NCI-H2196 treated with DMSO at 0.1 percent for 48 hours (cell line): ENCODE measurements at regions not wholly inside any gene's neighbourhood (a gene's known extent, or its start where the extent isn't known, plus 50 kb on each side); places are given as distances from the start of the nearest gene placed in this dataset.
"Not testable (repeated sequence)": the region's sequence is repeated elsewhere in the genome, so short reads cannot be mapped to it uniquely, and the experiment has no call there.

Source experiments
- DNase-seq: peaks from one replicate; lab custom pipeline; 2025; ENCODE audit not compliant: unreplicated experiment; lab: John Stamatoyannopoulos, UW

GRCh38 chr1:29569971-29570634 is 333.8 kb downstream of the PTPRU start:
- DNase-seq, result no peak

DNA sequence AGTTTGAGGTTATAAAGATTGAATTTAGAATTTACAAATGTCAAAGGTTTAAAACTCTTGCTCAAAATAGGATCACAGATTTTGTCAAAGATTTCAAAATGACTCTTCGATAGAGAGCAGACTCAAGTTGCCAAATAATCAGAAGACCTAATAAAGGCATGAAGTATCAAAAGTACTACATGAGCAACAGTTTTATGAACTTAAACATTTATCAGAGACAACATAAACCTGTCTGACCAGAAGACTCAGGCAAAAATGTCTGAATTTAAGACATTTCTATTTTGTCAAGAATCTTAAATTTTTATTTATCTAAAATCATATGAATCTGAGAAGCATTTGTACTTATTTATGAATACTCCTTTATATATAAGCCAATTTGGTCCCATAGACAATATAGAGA is 330.9 kb downstream of the PTPRU start:
- DNase-seq, result no peak

GRCh38 chr1:29565490-29565889 is 329.2 kb downstream of the PTPRU start:
- DNase-seq, result no peak

DNA sequence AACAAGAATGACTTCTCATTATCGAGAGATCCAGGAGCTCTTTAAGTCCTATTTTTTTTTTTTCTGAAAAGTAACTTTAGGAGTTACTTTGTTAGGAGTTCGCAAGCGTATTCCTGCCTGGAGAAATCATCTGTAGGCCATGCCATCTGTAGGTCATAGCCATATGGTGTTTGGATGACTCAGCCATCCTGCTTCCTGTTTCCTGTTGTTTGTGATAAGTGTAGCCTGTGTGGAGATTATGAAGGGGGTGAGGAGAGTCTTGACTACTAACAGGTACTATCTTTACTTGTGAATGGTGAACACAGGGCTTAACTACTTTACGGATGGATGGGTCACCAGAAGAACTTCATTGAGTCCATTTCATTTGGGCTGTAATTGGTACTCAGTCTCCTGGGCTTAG is 327.2 kb downstream of the PTPRU start:
- DNase-seq, result no peak

DNA sequence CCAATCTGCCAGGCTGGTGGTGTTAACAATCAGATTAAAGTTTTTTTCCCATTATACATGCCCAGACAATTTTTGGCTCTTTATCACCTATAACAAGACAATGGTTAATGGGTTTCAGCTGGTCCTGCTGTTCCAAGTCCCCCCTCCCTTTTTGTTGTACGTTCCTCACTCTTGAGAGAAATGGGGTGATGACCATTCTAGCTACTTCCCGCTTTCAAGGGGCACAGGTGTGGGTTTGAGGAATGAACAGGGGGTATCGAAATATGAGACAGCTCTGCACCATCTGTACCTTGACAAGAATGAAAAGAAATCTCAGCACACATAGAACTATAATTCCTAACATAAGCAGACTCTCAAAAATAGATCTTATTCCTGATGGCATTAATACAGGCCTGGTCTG is 326.8 kb downstream of the PTPRU start:
- no peak for DNase-seq

DNA sequence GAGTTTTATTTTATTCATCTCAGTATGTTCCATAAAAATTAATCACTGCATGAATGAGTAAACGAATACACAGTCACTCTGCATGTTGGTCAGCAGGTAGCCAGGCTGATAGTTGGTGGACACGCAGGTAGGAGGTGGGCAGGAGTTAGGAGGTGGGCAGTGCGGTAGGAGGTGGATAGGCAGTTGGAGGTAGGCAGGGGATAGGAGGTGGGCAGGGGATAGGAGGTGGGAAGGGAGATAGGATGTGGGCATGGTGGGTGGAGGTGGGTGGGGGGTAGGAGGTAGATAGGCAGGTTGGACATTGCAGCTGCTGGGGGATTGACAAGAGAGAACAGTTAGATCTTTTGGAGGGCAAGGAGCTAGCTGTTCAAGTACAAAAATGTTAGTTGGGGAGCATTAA is 322.7 kb downstream of the PTPRU start:
- DNase-seq, result no peak

DNA sequence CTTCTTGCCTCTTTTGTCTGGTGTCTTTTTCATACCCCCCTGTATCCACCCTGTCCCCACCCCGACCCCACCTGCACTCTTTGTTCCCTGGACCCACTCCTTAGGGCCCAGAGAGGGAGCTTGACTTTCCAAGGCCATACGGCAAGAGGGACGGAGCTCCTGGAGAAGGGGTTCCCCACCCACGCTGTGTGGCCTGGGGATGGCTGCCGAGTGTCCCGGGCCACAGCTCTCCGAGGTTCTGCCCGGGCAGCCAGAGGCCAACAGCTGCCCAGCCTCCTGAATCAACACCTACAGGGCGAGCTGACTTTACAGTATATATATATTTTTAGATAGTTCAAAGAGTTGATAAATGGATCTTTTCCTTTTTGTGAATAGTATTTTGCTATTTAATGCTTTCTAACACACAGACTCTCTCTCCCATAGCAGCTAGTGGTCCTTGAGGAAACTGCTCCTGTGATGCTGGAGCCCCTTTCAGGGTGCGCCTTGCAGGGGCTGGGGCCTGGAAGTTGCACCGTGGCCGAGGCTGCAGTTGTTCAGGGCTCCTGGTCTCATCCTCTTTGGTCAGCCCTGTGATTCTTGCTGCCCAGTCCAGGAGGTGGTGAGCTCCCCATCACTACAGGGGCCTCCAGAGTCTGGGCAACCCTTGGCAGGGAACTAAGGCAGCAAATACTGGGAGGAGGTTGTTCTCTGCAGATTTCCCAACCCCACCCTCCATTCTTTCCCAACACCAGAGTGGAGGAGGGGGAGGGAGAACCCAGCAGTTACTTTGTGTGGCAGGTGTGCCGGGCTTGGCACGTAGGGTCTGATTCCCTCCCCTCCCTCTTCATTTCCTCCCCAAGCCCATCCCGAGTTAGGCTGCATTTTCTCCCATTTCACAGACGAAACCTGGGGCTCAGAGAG is 321.6 kb downstream of the PTPRU start:
- no peak for DNase-seq

DNA sequence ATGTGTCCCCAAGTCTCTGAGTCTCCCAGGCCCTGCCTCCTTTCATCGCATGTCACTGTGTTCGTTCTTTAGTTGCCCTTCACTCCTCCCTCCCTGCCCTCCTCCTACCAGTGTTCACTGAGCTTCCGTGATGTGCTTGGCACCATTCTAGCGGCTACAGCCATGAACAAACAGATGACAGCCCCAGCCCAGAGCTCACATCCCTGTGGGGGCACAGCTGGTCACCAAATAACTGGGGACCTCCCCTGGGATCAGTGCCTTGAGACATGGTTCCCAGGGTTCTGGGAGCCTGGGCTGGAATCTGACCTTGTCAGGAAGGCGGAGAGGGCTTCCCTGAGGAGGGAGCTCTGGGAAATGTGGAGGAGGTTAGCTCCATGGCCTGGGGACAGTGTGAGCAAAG is 320.7 kb downstream of the PTPRU start:
- DNase-seq, result no peak

GRCh38 chr1:29556657-29557056 is 320.3 kb downstream of the PTPRU start:
- DNase-seq, result no peak

- DNase-seq, result no peak
Observed at GRCh38 chr1:29555043-29555620, 318.8 kb downstream of the PTPRU start.

GRCh38 chr1:29554208-29554778 is 318.0 kb downstream of the PTPRU start:
- DNase-seq, result no peak

- no peak for DNase-seq
Observed at GRCh38 chr1:29551123-29551936, 315.0 kb downstream of the PTPRU start.

DNA sequence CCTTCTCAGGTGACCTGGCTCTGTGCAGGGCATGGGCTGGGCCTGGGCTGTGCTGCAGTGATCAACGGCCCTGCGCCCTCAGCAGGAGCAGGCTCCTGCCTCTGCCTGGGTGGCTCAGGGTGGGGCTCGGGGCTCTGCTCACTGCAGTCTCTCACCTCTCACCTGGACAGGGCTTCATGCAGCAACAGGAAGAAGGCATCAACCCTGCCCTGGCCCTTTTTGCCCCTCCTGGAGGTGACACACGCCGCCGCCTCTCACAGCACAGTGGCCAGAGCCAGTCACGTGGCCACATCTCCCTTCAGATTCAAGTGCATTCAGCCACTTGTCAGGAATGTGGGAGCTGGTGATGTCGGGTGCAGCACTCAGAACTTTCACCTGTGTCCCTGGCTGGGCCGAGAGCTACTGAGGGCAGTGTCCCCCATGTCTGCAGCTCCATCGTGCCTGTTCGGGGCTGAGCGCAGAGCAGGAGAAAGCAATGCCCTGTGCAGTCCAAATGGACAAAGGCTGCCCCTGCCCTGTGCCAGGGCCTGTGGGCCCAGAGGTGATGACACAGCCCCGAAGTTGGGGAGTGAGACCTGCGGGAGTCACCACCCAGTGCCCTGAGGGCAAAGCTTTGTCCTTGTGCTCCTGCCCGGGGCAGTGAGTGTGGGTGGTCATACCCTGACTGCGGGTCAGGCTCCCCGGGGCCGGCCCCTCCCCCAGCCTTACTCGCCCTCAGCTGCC is 314.0 kb downstream of the PTPRU start:
- DNase-seq, result no peak

- not testable (repeated sequence) for DNase-seq
Observed at GRCh38 chr1:29549728-29550118, 313.4 kb downstream of the PTPRU start.

DNA sequence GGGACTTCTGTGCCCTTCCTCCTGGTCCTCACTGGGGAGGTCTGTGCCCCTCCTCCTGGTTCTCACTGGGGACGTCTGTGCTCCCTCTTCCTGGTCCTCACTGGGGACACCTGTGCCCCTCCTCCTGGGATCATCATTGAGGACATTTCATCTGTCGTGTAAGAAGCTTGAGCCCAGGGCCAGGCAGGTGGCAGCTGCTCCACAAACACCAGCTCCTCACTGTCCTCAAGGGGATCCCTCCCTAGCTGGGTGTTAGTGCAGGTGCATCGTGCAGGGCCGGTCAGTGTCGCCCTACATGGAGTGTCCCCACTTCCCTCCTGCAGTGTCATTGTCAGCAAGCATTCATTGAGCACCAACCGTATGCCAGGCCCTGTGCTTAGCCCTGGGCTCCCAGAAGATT is 312.7 kb downstream of the PTPRU start:
- no peak for DNase-seq

DNA sequence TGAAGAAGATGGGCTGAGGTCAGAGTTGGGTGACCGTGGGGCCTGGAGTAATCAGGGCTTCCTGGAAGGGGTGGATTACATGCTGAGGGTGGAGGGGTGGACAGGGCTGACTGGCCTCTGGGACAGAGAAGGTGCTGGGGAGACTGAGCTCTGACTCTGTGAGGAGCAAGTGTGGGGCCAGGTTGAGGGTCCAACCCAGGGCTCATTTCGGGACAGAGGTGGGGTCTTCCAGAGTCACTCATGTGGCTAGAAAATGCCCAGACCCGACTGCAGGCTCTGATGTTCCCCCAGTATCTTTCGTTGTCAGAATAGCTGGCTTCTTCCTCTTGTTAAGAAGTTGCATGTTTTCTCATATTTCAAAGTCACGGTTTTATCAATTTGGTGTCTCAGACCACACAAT is 311.8 kb downstream of the PTPRU start:
- DNase-seq, result no peak

DNA sequence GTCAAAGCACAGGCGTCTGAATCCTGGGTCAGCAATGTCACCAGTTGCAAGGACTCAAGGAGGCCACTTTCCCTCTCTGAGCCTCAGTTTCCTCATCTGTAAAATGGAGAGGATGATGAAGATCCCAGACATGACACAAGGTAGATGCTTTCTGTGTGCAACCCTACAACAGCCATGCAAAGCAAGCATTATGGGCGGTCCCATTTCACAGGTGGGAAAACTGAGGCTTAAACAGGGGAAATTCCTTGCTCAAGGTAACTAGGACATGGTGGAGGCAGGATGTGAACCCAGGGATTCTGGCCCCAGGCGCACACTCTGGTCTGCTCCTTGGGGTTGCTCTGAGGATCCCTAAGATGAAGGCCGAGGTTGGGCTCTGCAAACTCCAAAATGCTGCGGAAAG is 311.0 kb downstream of the PTPRU start:
- DNase-seq, result no peak

DNA sequence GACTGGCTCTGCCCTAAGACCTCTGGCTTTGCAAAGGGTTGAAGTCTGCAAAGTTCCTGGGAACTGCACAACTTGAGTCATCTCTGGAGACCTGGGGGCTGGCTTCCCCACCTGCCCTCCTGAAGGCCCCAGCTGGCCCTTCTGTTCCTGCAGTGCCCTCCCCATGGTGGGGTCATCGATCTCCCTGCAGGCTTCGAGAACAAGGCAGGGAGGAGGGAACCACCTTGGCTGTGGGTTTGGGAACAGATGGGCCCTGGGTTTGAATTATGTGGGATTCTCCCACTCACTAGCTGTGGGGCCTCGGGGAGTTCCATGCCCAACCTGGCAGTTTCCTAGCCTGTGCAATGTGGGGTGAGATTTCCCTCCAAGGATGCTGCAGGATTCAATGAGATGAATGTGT is 310.2 kb downstream of the PTPRU start:
- DNase-seq, result no peak

DNA sequence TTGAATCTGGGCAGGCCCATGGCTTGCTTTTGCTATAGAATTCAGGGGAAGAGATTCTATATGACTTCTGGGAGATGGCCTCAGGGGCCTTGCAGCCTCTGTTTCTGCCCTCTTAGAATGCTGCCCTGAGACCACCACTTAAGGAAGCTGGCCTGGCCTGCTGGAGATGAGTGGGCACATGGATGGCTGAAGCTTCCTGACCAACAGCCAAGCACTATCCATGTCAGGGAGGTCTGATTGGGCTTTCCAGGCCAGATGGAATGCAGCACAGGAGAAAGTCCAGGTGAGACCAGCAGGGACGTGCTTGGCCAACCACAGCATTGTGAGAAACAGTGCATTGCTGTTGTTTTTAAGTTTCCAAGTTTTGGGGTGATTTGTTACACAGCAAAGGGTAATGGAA is 308.1 kb downstream of the PTPRU start:
- DNase-seq, result no peak

- DNase-seq, result no peak
Observed at GRCh38 chr1:29543586-29543985, 307.3 kb downstream of the PTPRU start.
